ENCODE measurements at regions not wholly inside any gene's neighbourhood (a gene's known extent, or its start where the extent isn't known, plus 50 kb on each side); places are given as distances from the start of the nearest gene placed in this dataset.
"Not testable (repeated sequence)": the region's sequence is repeated elsewhere in the genome, so short reads cannot be mapped to it uniquely, and the experiment has no call there.

DNA sequence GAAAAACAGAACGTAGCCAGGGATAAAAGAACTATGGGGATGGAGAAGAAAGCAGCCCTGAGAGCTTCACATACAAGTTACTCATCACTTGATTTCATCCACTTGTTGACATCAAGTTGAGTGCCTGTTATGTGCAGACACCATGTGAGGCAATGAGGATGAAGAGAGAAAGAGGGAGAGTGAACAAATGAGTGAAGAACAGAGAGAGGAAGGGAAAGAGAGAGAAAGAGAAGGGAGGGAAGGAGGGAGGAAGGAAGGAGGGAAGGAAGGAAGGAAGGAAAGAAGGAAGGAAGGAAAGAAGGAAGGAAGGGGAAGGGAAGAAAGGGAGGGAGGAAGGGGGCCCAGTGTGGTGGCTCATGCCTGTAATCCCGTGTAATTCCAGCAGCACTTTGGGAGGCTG lies 72.3 kb upstream of the SMAD3 start:
- no peak for DNase-seq (ENCODE audit: low spot score)
- TF ChIP-seq, protein P1, sequence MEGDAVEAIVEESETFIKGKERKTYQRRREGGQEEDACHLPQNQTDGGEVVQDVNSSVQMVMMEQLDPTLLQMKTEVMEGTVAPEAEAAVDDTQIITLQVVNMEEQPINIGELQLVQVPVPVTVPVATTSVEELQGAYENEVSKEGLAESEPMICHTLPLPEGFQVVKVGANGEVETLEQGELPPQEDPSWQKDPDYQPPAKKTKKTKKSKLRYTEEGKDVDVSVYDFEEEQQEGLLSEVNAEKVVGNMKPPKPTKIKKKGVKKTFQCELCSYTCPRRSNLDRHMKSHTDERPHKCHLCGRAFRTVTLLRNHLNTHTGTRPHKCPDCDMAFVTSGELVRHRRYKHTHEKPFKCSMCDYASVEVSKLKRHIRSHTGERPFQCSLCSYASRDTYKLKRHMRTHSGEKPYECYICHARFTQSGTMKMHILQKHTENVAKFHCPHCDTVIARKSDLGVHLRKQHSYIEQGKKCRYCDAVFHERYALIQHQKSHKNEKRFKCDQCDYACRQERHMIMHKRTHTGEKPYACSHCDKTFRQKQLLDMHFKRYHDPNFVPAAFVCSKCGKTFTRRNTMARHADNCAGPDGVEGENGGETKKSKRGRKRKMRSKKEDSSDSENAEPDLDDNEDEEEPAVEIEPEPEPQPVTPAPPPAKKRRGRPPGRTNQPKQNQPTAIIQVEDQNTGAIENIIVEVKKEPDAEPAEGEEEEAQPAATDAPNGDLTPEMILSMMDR (IDR thresholded peaks at IDR 0.05; ENCODE audit: extremely low read depth, missing control alignments): no peak

DNA sequence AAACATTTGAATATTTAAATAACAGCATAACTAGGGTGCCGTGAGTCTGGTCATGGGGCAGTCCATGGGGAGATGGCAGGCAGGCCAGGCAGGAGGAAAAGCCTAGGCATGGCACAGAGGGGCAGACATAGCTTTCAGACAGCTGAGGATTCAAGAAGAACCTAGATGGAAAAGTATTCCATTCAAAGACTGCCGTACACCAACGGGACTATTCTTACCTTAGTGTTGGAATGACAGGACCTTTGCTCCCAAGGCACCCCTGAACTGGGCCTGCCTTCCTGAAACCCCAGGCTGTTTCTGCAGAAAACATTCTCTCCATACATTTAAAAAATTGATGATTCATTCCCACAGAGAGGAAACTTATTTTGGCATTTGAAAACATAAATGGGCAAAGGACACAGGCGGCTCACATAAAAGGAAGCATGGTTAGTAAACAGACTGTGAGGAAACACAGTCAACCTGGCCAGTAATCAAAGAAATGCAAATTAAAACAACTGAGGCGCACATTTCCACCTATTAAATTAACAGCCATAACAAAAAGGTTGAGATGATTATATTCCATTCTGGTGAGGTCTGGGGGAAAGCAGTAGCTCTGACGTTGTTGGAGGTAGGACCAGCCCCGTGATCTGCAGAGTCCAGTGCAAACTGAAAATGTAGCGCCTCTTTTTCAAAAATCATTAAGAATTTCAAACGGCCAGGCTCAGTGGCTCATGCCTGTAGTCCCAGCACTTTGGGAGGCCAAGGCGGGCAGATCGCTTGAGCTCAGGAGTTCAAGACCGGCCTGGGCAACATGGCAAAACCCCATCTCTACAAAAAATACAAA lies 71.3 kb upstream of the SMAD3 start:
- TF ChIP-seq, protein P1 (IDR thresholded peaks at IDR 0.05; ENCODE audit: extremely low read depth, missing control alignments): no peak
- DNase-seq (ENCODE audit: low spot score): no peak

DNA sequence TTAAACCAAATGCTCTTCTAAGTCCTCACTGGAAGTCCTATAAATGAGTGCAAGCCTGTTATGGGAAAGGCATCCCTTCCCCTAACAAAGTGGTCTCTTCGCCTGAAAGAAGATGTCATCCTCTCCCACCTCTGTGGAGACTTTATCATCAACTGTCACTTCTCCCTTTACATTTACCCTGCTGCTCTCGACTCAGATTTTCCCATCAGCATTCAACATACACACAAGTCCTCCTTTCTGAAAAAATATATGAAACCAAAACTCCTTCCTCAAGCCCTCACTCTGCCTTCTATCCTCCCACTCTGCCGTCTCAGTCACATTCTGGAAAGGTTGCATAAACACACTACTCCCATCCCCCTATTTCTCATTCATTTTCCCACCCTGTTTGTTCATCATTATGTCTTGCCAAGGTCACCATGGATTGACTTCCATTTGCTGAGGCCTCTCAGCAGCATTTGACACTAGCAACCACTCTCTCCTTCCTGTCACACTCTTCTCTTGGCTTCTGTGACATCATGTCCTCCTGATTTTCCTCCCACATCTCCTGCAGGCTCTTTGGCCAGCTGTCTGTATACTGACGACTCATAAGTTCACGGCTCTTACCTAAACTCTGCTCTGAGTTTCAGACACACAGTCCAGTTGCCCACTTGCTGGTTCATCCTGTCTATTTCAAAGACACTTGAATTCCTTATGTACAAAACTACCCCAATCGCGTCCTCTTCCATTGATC lies 70.3 kb upstream of the SMAD3 start:
- no peak for DNase-seq (ENCODE audit: low spot score)
- TF ChIP-seq, protein P1 (IDR thresholded peaks at IDR 0.05; ENCODE audit: extremely low read depth, missing control alignments): no peak

DNA sequence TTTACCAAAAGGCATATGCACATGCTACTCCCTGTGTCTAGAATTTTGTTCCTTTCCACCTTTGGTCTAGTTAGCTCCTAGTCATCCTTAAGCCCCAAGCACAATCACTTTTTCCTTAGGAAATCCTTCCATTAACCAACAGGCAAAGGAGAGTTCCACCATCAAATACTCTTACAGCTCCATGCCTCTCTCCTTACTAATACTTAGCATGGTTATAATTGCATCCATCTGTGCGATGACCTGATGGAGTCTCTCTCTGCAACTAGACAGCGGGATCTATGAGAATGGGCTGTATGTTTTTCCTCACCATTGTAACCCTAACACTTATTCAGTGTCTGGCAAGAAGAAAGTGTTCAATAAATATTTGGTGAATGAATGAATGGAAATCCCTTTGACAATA lies 69.3 kb upstream of the SMAD3 start:
- TF ChIP-seq, protein P1 (IDR thresholded peaks at IDR 0.05; ENCODE audit: extremely low read depth, missing control alignments): no peak
- no peak for DNase-seq (ENCODE audit: low spot score)

DNA sequence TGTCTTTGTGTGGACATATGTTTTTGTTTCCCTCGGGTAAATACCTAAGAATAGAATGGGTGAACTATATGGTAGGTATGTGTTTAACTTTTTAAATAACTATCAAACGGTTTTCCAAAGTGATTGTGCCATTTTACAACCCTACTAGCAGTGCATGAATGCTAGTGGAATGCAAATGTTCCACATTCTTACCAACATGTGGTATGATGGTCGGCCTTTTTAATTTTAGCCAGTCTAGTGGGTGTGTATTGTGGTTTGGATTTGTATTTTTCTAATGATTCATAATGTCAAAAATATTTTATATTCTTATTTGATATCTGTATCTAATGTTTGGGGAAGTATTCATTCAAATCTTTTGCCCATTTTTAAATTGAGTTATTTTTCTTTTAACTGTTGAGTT lies 68.2 kb upstream of the SMAD3 start:
- TF ChIP-seq, protein P1 (IDR thresholded peaks at IDR 0.05; ENCODE audit: extremely low read depth, missing control alignments): no peak
- no peak for DNase-seq (ENCODE audit: low spot score)

DNA sequence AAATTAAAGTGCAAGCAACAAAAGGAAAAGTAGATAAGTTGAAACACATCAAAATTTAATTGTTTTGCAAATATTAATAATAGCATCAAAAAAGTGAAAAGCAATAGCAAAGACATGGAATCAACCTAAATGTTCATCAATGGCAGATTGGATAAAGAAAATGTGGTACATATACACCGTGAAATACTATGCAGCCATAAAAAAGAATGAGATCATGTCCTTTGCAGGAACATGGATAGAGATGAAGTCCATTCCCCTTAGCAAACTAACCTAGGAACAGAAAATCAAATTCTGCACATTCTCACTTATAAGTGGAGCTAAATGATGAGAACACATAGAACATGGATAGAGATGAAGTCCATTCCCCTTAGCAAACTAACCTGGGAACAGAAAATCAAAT lies 67.2 kb upstream of the SMAD3 start:
- not testable (repeated sequence) for DNase-seq (ENCODE audit: low spot score)

DNA sequence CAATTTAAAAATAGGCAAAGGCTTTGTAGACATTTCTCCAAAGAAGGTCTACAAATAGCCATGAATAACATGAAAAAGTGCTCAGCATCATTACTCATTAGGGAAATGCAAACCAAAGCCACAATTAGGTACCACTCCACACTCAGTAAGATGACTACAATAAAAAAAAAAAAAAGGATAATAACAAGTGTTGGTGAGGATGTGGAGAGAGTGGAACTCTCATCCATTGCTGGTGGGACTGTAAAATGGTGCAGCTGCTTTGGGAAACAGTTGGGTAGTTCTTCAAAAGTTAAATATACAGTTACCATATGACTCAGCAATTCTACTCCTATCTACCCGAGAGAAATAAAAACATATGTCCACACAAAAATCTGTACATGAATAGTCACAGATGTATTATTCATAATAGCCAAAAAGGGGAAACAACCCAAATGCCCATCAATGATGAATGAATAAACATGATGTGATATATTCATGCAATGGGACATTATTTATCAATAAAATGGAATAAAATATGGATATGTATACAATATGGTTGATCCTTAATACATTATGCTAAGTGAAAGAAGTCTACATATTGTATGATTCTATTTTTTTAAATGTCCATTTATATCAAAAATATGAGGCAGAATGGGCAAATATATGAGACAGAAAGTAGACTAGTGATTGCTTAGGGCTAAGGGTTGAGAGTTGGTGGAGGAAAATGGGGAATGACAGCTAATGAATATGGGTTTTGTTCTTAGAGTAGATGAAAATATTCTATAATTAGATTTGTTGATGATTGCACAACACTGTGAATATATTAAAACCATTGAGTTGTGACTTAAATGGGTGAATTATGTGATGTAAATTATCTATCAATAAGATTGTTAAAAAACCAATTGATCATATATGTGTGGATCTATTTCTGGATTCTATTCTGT lies 66.1 kb upstream of the SMAD3 start:
- TF ChIP-seq, protein P1 (IDR thresholded peaks at IDR 0.05; ENCODE audit: extremely low read depth, missing control alignments): no peak

More for the DNA sequence above, 66.1 kb upstream of the SMAD3 start:
- no peak for DNase-seq (ENCODE audit: low spot score)

Measured in GM20000 (cell line).